ENCODE measurements at regions not wholly inside any gene's neighbourhood (a gene's known extent, or its start where the extent isn't known, plus 50 kb on each side); places are given as distances from the start of the nearest gene placed in this dataset.

DNA sequence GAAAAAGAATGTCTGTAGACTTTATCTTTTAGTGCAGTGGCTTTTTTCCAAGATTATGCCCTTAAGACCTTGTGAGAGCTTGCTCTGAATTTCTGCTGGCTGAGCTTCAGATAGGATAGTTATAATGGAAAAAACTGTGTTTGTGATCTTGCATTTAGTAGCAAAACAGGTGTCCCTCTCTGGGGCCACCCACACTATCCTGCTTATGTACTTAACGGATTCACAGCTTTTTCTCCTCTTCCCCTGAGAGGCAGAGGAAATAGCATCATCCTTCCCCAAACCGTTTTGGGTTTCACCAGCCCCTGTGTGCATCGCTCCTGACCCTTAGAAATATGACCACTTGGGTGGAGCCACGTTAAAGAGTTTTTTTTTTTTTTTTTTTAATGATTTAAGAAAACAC lies 101.2 kb downstream of the RAB18 start:
- H3K36me3 ChIP-seq, result no peaks in the 10 kb centered on the region
- intact Hi-C loops (cut with DNase I; ENCODE audit: low total_unique reads), result no loop called here
- WGBS, 5 donors, result 61 to 82% (median 65%) methylated on average over 4 of the region's 4 CpGs
- H3K4me1 ChIP-seq, result peaks cover 3 to 20% (median 7%) of the 10 kb centered on the region in 4 donors
- no peak for DNase-seq
- H3K27ac ChIP-seq, result no peak overlapping the region
- H3K4me3 ChIP-seq, result no peak overlapping the region
- no peaks in the 10 kb centered on the region for H3K27me3 ChIP-seq
- no peaks in the 10 kb centered on the region for H3K9me3 ChIP-seq
- TF ChIP-seq POLR2A (IDR thresholded peaks at IDR 0.05), result no peak
- TF ChIP-seq, protein P1, sequence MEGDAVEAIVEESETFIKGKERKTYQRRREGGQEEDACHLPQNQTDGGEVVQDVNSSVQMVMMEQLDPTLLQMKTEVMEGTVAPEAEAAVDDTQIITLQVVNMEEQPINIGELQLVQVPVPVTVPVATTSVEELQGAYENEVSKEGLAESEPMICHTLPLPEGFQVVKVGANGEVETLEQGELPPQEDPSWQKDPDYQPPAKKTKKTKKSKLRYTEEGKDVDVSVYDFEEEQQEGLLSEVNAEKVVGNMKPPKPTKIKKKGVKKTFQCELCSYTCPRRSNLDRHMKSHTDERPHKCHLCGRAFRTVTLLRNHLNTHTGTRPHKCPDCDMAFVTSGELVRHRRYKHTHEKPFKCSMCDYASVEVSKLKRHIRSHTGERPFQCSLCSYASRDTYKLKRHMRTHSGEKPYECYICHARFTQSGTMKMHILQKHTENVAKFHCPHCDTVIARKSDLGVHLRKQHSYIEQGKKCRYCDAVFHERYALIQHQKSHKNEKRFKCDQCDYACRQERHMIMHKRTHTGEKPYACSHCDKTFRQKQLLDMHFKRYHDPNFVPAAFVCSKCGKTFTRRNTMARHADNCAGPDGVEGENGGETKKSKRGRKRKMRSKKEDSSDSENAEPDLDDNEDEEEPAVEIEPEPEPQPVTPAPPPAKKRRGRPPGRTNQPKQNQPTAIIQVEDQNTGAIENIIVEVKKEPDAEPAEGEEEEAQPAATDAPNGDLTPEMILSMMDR (IDR thresholded peaks at IDR 0.05), result no peak
- no peak for TF ChIP-seq POLR2AphosphoS5 (IDR thresholded peaks at IDR 0.05)
- no peak for TF ChIP-seq EP300 (IDR thresholded peaks at IDR 0.05)

DNA sequence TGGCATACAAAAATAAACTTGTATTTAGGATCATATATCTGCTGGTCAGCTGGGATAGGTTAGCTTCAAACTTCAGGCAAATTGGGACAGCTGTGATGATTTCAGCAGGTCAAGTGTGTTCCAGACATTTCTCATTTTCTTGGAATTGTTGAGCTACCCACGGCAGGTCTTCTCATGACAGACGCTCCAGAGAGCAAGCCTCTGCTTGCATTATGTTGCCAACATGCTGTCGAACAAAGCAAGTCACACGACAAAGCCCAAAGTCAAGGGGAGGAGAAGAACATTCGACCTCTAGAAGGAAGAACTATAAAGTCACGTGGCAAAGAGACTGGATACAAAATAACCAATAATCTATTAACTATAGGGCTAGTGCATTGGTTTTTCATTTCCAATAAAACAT lies 103.5 kb downstream of the RAB18 start:
- intact Hi-C loops (cut with DNase I; ENCODE audit: low total_unique reads), result no loop called here
- H3K27ac ChIP-seq, result peak overlapping the region in 3 of 5 donors; percentile 46 to 68 (median 49)
- peaks cover 12 to 29% (median 17%) of the 10 kb centered on the region in 4 donors for H3K4me1 ChIP-seq
- H3K36me3 ChIP-seq, result no peaks in the 10 kb centered on the region
- H3K27me3 ChIP-seq, result no peaks in the 10 kb centered on the region
- WGBS, 5 donors, result 41 to 60% (median 43%) methylated on average over 5 to 6 of the region's 6 CpGs
- H3K9me3 ChIP-seq, result no peaks in the 10 kb centered on the region
- TF ChIP-seq, protein P1 (IDR thresholded peaks at IDR 0.05), result no peak
- TF ChIP-seq EP300 (IDR thresholded peaks at IDR 0.05) (no peak), POLR2AphosphoS5 (IDR thresholded peaks at IDR 0.05) (no peak), POLR2A (IDR thresholded peaks at IDR 0.05) (no peak)
- no peak overlapping the region for H3K4me3 ChIP-seq
- DNase-seq, result no peak

DNA sequence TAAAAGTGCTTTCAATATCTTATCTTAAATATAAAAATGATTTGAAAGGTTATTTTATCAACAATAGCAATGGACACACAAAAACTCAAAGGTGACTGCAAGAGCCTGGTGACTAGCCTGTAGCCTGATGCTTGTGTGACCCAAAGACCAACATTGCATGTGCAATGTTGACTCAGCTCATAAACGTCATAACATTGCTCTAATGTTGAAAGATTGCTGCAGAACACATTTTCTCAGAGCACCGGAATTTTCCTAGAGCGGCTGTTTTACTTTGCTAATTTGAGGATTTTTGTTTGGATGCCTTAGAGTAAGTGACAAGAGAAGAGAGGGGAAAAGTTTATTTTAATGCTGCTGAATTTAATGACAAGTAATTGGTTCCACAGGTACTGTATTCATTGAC lies 107.1 kb downstream of the RAB18 start:
- H3K27me3 ChIP-seq, result no peaks in the 10 kb centered on the region
- peak overlapping the region in 1 of 5 donors; percentile 13 for H3K27ac ChIP-seq
- H3K9me3 ChIP-seq, result no peaks in the 10 kb centered on the region
- DNase-seq, result peak in 1 of 2 donors; percentile 78
- intact Hi-C loops (cut with DNase I; ENCODE audit: low total_unique reads), result no loop called here
- H3K36me3 ChIP-seq, result no peaks in the 10 kb centered on the region
- WGBS, 5 donors, result 18 to 37% (median 26%) methylated on average over 3 of the region's 3 CpGs
- H3K4me3 ChIP-seq, result no peak overlapping the region
- peaks cover 12 to 29% (median 17%) of the 10 kb centered on the region in 4 donors for H3K4me1 ChIP-seq
- TF ChIP-seq EP300 (IDR thresholded peaks at IDR 0.05), result no peak
- peak in 2 of 3 donors; percentile 37 to 76 for TF ChIP-seq POLR2AphosphoS5 (IDR thresholded peaks at IDR 0.05)

DNA sequence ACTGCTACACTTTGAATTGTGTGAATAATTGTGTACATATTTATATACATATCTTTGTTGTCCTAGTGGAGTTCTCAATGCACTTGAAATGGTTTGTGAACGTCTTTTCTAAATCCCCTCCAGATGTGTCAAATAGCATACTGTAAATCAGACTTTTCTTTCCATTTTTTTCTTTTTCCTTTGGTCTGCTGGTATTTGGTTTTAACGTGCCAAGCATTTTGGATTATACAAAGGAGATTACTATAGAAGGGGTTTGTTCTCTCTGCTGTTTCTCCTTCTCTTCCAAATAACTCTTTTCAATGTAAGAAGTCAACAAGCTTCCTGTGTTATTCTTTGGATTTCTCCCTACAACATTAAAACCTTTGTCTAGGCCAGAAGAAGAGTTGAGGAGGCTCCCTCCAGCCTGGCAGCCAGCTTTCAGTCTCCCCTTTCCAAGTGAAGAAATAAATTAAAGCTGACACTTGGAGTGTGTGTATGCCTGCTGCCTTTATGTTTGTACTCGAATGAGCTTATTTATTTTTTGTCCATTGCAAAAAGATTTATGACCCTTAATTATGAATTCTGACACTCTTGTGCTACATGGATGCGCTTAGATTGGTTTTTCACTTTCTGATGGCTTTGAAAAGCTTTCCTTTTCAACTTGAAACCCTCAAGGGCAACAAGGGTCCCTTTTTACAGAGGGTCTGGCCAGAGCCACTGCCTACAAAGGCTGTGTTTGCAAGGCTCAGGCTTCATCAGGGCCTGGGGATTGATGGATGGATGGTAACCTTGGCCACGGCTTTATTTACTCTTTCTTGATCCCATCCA lies 107.8 kb downstream of the RAB18 start:
- no peak for DNase-seq
- Histone ChIP-seq H3K27ac (peak overlapping the region in 2 of 5 donors; percentile 13 to 24), H3K36me3 (no peaks in the 10 kb centered on the region), H3K27me3 (no peaks in the 10 kb centered on the region), H3K9me3 (no peaks in the 10 kb centered on the region), H3K4me3 (no peak overlapping the region), H3K4me1 (peaks cover 12 to 29% (median 17%) of the 10 kb centered on the region in 4 donors)
- no peak for TF ChIP-seq EP300 (IDR thresholded peaks at IDR 0.05)
- TF ChIP-seq POLR2A (IDR thresholded peaks at IDR 0.05), result no peak
- TF ChIP-seq POLR2AphosphoS5 (IDR thresholded peaks at IDR 0.05), result no peak
- TF ChIP-seq, protein P1 (IDR thresholded peaks at IDR 0.05), result no peak
- 39 to 50% (median 49%) methylated on average over 5 of the region's 5 CpGs for WGBS, 5 donors
- intact Hi-C loops (cut with DNase I; ENCODE audit: low total_unique reads), result no loop called here

DNA sequence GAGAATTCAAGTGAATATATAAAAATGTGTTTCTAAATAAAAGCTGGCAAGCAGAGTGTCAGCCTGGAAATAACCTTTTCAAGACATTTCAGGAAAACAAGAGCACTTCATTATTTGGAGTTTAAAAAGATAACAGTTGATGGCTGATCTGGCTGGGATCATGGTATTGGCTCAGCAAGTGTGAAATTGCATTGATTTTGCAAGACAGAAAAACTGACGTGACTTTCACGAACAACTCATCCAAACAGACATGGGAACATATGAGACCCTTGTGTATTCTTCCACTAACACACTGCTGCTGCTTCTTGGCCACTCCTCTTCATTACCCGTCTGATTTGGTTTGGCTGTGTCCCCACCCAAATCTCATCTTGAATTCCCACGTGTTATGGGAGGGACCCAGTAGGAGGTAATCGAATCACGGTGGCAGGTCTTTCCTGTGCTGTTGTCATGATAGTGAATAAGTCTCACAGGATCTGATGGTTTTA lies 108.5 kb downstream of the RAB18 start:
- no peak for DNase-seq
- no peak for TF ChIP-seq POLR2AphosphoS5 (IDR thresholded peaks at IDR 0.05)
- no peak for TF ChIP-seq POLR2A (IDR thresholded peaks at IDR 0.05)
- TF ChIP-seq EP300 (IDR thresholded peaks at IDR 0.05), result no peak
- TF ChIP-seq, protein P1 (IDR thresholded peaks at IDR 0.05), result no peak
- no peaks in the 10 kb centered on the region for H3K27me3 ChIP-seq
- WGBS, 5 donors, result 71 to 86% (median 83%) methylated on average over 6 of the region's 6 CpGs
- no peak overlapping the region for H3K4me3 ChIP-seq
- peaks cover 12 to 29% (median 17%) of the 10 kb centered on the region in 4 donors for H3K4me1 ChIP-seq
- peak overlapping the region in 1 of 5 donors; percentile 13 for H3K27ac ChIP-seq
- H3K9me3 ChIP-seq, result no peaks in the 10 kb centered on the region
- H3K36me3 ChIP-seq, result no peaks in the 10 kb centered on the region
- intact Hi-C loops (cut with DNase I; ENCODE audit: low total_unique reads), result no loop called here
